Upper lobe of right lung (tissue), 1 donor: ENCODE measurements at regions not wholly inside any gene's neighbourhood (a gene's known extent, or its start where the extent isn't known, plus 50 kb on each side); places are given as distances from the start of the nearest gene placed in this dataset.

Experiments
- ATAC-seq: fragments of 200-7000 bp; cut with Tn5 transposase; one replicate; pipeline ENCODE4 v1.9.1; 2020; ENCODE audit warnings: mild to moderate bottlenecking, moderate library complexity
- DNase-seq: peaks from one replicate; pipeline ENCODE4 v3.0.0-alpha.2; 2020
- H3K27ac ChIP-seq: fragments of 200-600 bp; one replicate; pipeline ENCODE4 v1.8.0; 2022
- H3K27me3 ChIP-seq: fragments of 200-600 bp; one replicate; pipeline ENCODE4 v1.8.0; 2022; ENCODE audit warnings: mild to moderate bottlenecking
- H3K36me3 ChIP-seq: fragments of 200-600 bp; one replicate; pipeline ENCODE4 v1.8.0; 2022
- H3K4me1 ChIP-seq: fragments of 200-600 bp; one replicate; pipeline ENCODE4 v1.8.0; 2022
- H3K4me3 ChIP-seq: fragments of 200-600 bp; one replicate; pipeline ENCODE4 v1.8.0; 2022; ENCODE audit warnings: mild to moderate bottlenecking
- H3K9me3 ChIP-seq: fragments of 200-600 bp; one replicate; pipeline ENCODE4 v1.8.0; 2022
- CTCF ChIP-seq: fragments of 200-600 bp; IDR thresholded peaks from one replicate; pipeline ENCODE4 v1.8.0; 2022; ENCODE audit warnings: antibody characterized with exemption
- intact Hi-C: fragments of 100-400 bp; cut with DNase I; formaldehyde crosslinking; loops from one replicate; pipeline ENCODE4 v1.11.0; 2022
- donor health status: DM: no; HTN: yes; CAD: no; lungs with severe emphysema.

- H3K4me1 ChIP-seq = no peaks in the 10 kb centered on the region
- DNase-seq = no peak
- intact Hi-C loops = no loop called here
- no peaks in the 10 kb centered on the region for H3K9me3 ChIP-seq
- no peak for TF ChIP-seq CTCF
- H3K4me3 ChIP-seq = no peak overlapping the region
- H3K27me3 ChIP-seq = no peaks in the 10 kb centered on the region
- no peak for ATAC-seq
- H3K27ac ChIP-seq = no peak overlapping the region
- no peaks in the 10 kb centered on the region for H3K36me3 ChIP-seq
These were observed 464.9 kb downstream of the NYAP2 start for GRCh38 chr2:225864394-225864793.

GRCh38 chr2:225842939-225843338, 443.4 kb downstream of the NYAP2 start:
- no peaks in the 10 kb centered on the region for H3K4me1 ChIP-seq
- no peaks in the 10 kb centered on the region for H3K9me3 ChIP-seq
- H3K36me3 ChIP-seq = no peaks in the 10 kb centered on the region
- no peak for TF ChIP-seq CTCF
- no peak overlapping the region for H3K27ac ChIP-seq
- H3K27me3 ChIP-seq = no peaks in the 10 kb centered on the region
- DNase-seq (no peak), ATAC-seq (no peak)
- intact Hi-C loops = no loop called here
- H3K4me3 ChIP-seq = no peak overlapping the region

- no peaks in the 10 kb centered on the region for H3K36me3 ChIP-seq
- no peak for TF ChIP-seq CTCF
- H3K4me3 ChIP-seq = no peak overlapping the region
- no peak for ATAC-seq
- no peaks in the 10 kb centered on the region for H3K4me1 ChIP-seq
- no peak overlapping the region for H3K27ac ChIP-seq
- no peaks in the 10 kb centered on the region for H3K9me3 ChIP-seq
- no peak for DNase-seq
- intact Hi-C loops = no loop called here
- H3K27me3 ChIP-seq = no peaks in the 10 kb centered on the region
These were observed 441.8 kb downstream of the NYAP2 start for GRCh38 chr2:225841314-225841713.

- DNase-seq = no peak
- Histone ChIP-seq H3K27ac (no peak overlapping the region), H3K27me3 (no peaks in the 10 kb centered on the region), H3K36me3 (no peaks in the 10 kb centered on the region), H3K9me3 (no peaks in the 10 kb centered on the region), H3K4me1 (no peaks in the 10 kb centered on the region), H3K4me3 (no peak overlapping the region)
- no peak for ATAC-seq
- no peak for TF ChIP-seq CTCF
- intact Hi-C loops = no loop called here
These were observed 437.8 kb downstream of the NYAP2 start for GRCh38 chr2:225837328-225837727.

GRCh38 chr2:225824748-225825449, 425.4 kb downstream of the NYAP2 start:
- intact Hi-C loops = no loop called here
- no peaks in the 10 kb centered on the region for H3K27me3 ChIP-seq
- H3K9me3 ChIP-seq = no peaks in the 10 kb centered on the region
- no peak for ATAC-seq
- H3K4me3 ChIP-seq = no peak overlapping the region
- DNase-seq = no peak
- no peak for TF ChIP-seq CTCF
- H3K4me1 ChIP-seq = no peaks in the 10 kb centered on the region
- H3K36me3 ChIP-seq = no peaks in the 10 kb centered on the region
- H3K27ac ChIP-seq = no peak overlapping the region

GRCh38 chr2:225821351-225821750, 421.8 kb downstream of the NYAP2 start:
- H3K9me3 ChIP-seq = no peaks in the 10 kb centered on the region
- intact Hi-C loops = no loop called here
- no peak overlapping the region for H3K4me3 ChIP-seq
- H3K27me3 ChIP-seq = no peaks in the 10 kb centered on the region
- no peaks in the 10 kb centered on the region for H3K4me1 ChIP-seq
- no peak for TF ChIP-seq CTCF
- H3K36me3 ChIP-seq = no peaks in the 10 kb centered on the region
- ATAC-seq = no peak
- H3K27ac ChIP-seq = no peak overlapping the region
- DNase-seq = no peak
